SK-N-SH (cell line): ENCODE measurements at regions not wholly inside any gene's neighbourhood (a gene's known extent, or its start where the extent isn't known, plus 50 kb on each side); places are given as distances from the start of the nearest gene placed in this dataset.
A peak's percentile ranks its signal among the peaks of the same experiment; 100 is the strongest.

ENCODE experiments used
- CTCF ChIA-PET: fragments of 300-600, 350-600 bp; formaldehyde crosslinking; extraction: SDS; loops from one replicate; lab custom pipeline; 2021; lab: Yijun Ruan, JAX
- POLR2A ChIA-PET: fragments of 350-600 bp; sonication (Branson Sonifier 250); formaldehyde crosslinking; extraction: SDS; loops from one replicate; lab custom pipeline; 2020; ENCODE audit warnings: antibody characterized with exemption, inconsistent platforms; lab: Yijun Ruan, JAX
- DNase-seq: peaks from one replicate; pipeline ENCODE4 v3.0.0; 2012
- H2AFZ ChIP-seq: fragments of 200-600 bp; sonication (generic); 2 replicates; pipeline ENCODE4 v1.8.1; 2016; ENCODE audit warnings: antibody characterized with exemption, mild to moderate bottlenecking, low read depth
- H3F3A ChIP-seq: fragments of 200-600 bp; sonication (generic); replicated peaks from 2 replicates; pipeline ENCODE3; 2016; ENCODE audit warnings: antibody characterized with exemption, mild to moderate bottlenecking; ENCODE audit not compliant: insufficient read depth
- H3K27ac ChIP-seq, 2 experiments: fragments of 200-500 bp in 1 of 2; fragments of 200-600 bp in 1 of 2; sonication (Bioruptor generic) in 1 of 2; sonication (generic), shearing (Covaris generic) in 1 of 2; 2 replicates each; pipeline versions ENCODE4 v1.5.1 to v1.6.1; 2014 to 2016; ENCODE audit warnings: low read depth in 2 of 2, inconsistent platforms in 1 of 2, low read length in 1 of 2, mild to moderate bottlenecking in 1 of 2, mixed read lengths in 1 of 2
- H3K27me3 ChIP-seq: fragments of 200-600 bp; sonication (generic), shearing (Covaris generic); 2 replicates; pipeline ENCODE4 v1.6.1; 2016; ENCODE audit warnings: mixed run types; ENCODE audit not compliant: insufficient read depth
- H3K36me3 ChIP-seq, 2 experiments: fragments of 200-500 bp in 1 of 2; fragments of 200-600 bp in 1 of 2; sonication (Bioruptor generic) in 1 of 2; sonication (generic) in 1 of 2; replicated peaks in 1 of 2; 2 replicates each; pipeline versions ENCODE3 to v1.5.1; 2014 to 2016; ENCODE audit warnings: low read length in 1 of 2, mild to moderate bottlenecking in 1 of 2; ENCODE audit not compliant: insufficient read depth in 2 of 2, control insufficient read depth in 1 of 2
- H3K4me1 ChIP-seq, 2 experiments: fragments of 200-500 bp in 1 of 2; fragments of 200-600 bp in 1 of 2; sonication (Bioruptor generic) in 1 of 2; sonication (generic), shearing (Covaris generic) in 1 of 2; 2 replicates each; pipeline versions ENCODE4 v1.5.1 to v1.6.1; 2014 to 2016; ENCODE audit warnings: low read depth in 1 of 2, low read length in 1 of 2, mixed run types in 1 of 2; ENCODE audit not compliant: insufficient read depth in 2 of 2, control insufficient read depth in 1 of 2
- H3K4me2 ChIP-seq: fragments of 200-600 bp; sonication (generic), shearing (Covaris generic); 2 replicates; pipeline ENCODE4 v1.6.1; 2017; ENCODE audit warnings: mixed run types
- H3K4me3 ChIP-seq, 2 experiments: fragments of 200-500 bp in 1 of 2; fragments of 200-600 bp in 1 of 2; sonication (Bioruptor generic) in 1 of 2; sonication (generic), shearing (Covaris generic) in 1 of 2; 2 replicates each; pipeline versions ENCODE4 v1.5.1 to v1.8.1; 2014 to 2016; ENCODE audit warnings: low read depth in 2 of 2, inconsistent platforms in 1 of 2, low read length in 1 of 2, mild to moderate bottlenecking in 1 of 2, mixed read lengths in 1 of 2, moderate library complexity in 1 of 2
- H3K79me2 ChIP-seq: fragments of 200-600 bp; sonication (generic); 2 replicates; pipeline ENCODE4 v1.8.1; 2017; ENCODE audit warnings: mild to moderate bottlenecking; ENCODE audit not compliant: insufficient read depth
- H3K9ac ChIP-seq: fragments of 200-600 bp; sonication (generic); 2 replicates; pipeline ENCODE4 v1.6.1; 2017; ENCODE audit warnings: mixed run types
- H3K9me2 ChIP-seq: fragments of 200-600 bp; sonication (generic); 2 replicates; pipeline ENCODE4 v1.6.1; 2017; ENCODE audit warnings: mixed run types
- H3K9me3 ChIP-seq: fragments of 200-600 bp; sonication (generic); 2 replicates; pipeline ENCODE4 v1.6.1; 2017; ENCODE audit warnings: mixed run types, mild to moderate bottlenecking, moderate library complexity
- H4K20me1 ChIP-seq: fragments of 200-600 bp; sonication (generic); 2 replicates; pipeline ENCODE4 v1.6.1; 2017; ENCODE audit warnings: mild to moderate bottlenecking, mixed run types; ENCODE audit not compliant: insufficient read depth
- CTCF ChIP-seq: fragments of 200-600 bp; sonication (generic); IDR thresholded peaks from 2 replicates; pipeline ENCODE4 v1.6.1; 2017; ENCODE audit warnings: antibody characterized with exemption, mild to moderate bottlenecking, moderate library complexity
- EP300 ChIP-seq, 2 experiments: IDR thresholded peaks; 2 replicates each; pipeline versions ENCODE4 v1.4.0 to v1.6.1; 2012; ENCODE audit warnings: borderline replicate concordance in 1 of 2, low read depth in 1 of 2, low read length in 1 of 2
- FOSL2 ChIP-seq: IDR thresholded peaks from 2 replicates; pipeline ENCODE4 v1.4.0; 2012; ENCODE audit warnings: low read depth, mild to moderate bottlenecking, moderate library complexity, borderline replicate concordance
- FOXM1 ChIP-seq: IDR thresholded peaks from 2 replicates; pipeline ENCODE4 v1.4.0; 2012; ENCODE audit warnings: low read depth, mild to moderate bottlenecking
- GATA2 ChIP-seq: sonication (generic); formaldehyde crosslinking; IDR thresholded peaks from 2 replicates; pipeline ENCODE4 v1.5.0; 2020; ENCODE audit warnings: mild to moderate bottlenecking, missing genetic modification reagents
- IRF3 ChIP-seq: fragments of 150-350 bp; IDR thresholded peaks from 2 replicates; pipeline ENCODE4 v1.6.1; 2016; ENCODE audit warnings: mild to moderate bottlenecking, low read depth, low read length
- JUND ChIP-seq: IDR thresholded peaks from 2 replicates; pipeline ENCODE4 v1.4.0; 2012
- MAX ChIP-seq: IDR thresholded peaks from 2 replicates; pipeline ENCODE4 v1.4.0; 2012; ENCODE audit warnings: low read depth
- MEF2A ChIP-seq: IDR thresholded peaks from 2 replicates; pipeline ENCODE4 v1.4.0; 2012; ENCODE audit warnings: low read depth, borderline replicate concordance
- NFIC ChIP-seq: IDR thresholded peaks from 2 replicates; pipeline ENCODE4 v1.4.0; 2012; ENCODE audit warnings: borderline replicate concordance
- POLR2AphosphoS5 ChIP-seq: IDR thresholded peaks from 2 replicates; pipeline ENCODE4 v1.6.1; 2012; ENCODE audit warnings: low read depth, low read length
- RCOR1 ChIP-seq: fragments of 150-350 bp; IDR thresholded peaks from 2 replicates; pipeline ENCODE4 v1.6.1; 2017; ENCODE audit warnings: antibody characterized with exemption, low read length
- SMC3 ChIP-seq: IDR thresholded peaks from 2 replicates; pipeline ENCODE4 v1.6.1; 2012; ENCODE audit warnings: low read depth, low read length, improper control_type of control experiment
- TCF12 ChIP-seq: IDR thresholded peaks from 2 replicates; pipeline ENCODE4 v1.4.0; 2012
- TEAD4 ChIP-seq: IDR thresholded peaks from 2 replicates; pipeline ENCODE4 v1.4.0; 2012; ENCODE audit warnings: mild to moderate bottlenecking, borderline replicate concordance; ENCODE audit not compliant: insufficient read depth
- ZBTB33 ChIP-seq: IDR thresholded peaks from 2 replicates; pipeline ENCODE4 v1.4.0; 2012; ENCODE audit warnings: low read depth, borderline replicate concordance
- WGBS: methylation state at CpG from one replicate; pipeline ENCODE4 v1.1.6; 2017; ENCODE audit warnings: low lambda C conversion rate; 5-methylcytosine and 5-hydroxymethylcytosine counted together

GRCh38 chr12:124379938-124380754 lies 85.3 kb downstream of the RFLNA start:
- DNase-seq = no peak
- no peaks in the 10 kb centered on the region for H3K27me3 ChIP-seq
- POLR2A ChIA-PET = no interaction called here
- no peaks in the 10 kb centered on the region for H3K9me3 ChIP-seq
- peaks cover 22% of the 10 kb centered on the region for H4K20me1 ChIP-seq
- CTCF ChIA-PET = interaction anchor here (0.9 to 1.0 kb wide), 2 partner anchors 19 to 391 kb away, joined by 3 read pairs; no protein-coding TSS in a partner anchor
- H3K79me2 ChIP-seq = peaks cover 99% of the 10 kb centered on the region
- no peak for TF ChIP-seq FOXM1
- TF ChIP-seq TCF12 = peak; percentile 73
- TF ChIP-seq TEAD4 = peak; percentile 57
- TF ChIP-seq JUND = peak; percentile 46; the same call in 1 of the 2 replicates
- peak; percentile 68; the same call in 1 of the 2 replicates for TF ChIP-seq FOSL2
- no peak for TF ChIP-seq GATA2 (CRISPR knock-in tag)
- TF ChIP-seq IRF3 = no peak
- peak; percentile 82 for TF ChIP-seq MEF2A
- TF ChIP-seq EP300 (IDR thresholded peaks at IDR 0.05; ENCODE audit: borderline replicate concordance in 1 of 2, low read depth in 1 of 2, low read length in 1 of 2) = peak in 1 of 2 experiments; percentile 61; a peak in 2 of 4 replicates
- peak; percentile 62; the same call in 1 of the 2 replicates for TF ChIP-seq ZBTB33
- no peak for TF ChIP-seq RCOR1
- peak; percentile 11; the same call in 1 of the 2 replicates for TF ChIP-seq SMC3
- peak; percentile 71 for TF ChIP-seq NFIC
- peak; percentile 46; the same call in 1 of the 2 replicates for TF ChIP-seq POLR2AphosphoS5
- TF ChIP-seq MAX = peak; percentile 55; the same call in 1 of the 2 replicates
- peak; percentile 51 for TF ChIP-seq CTCF
- peak overlapping the region; percentile 68 for H3K4me2 ChIP-seq
- H3K36me3 ChIP-seq = peaks cover 66 to 70% of the 10 kb centered on the region in 2 experiments
- no peak overlapping the region for H3K4me3 ChIP-seq
- H3K9me2 ChIP-seq = no peaks in the 10 kb centered on the region
- 56% methylated on average over 3 of the region's 31 CpGs for WGBS
- peak overlapping the region; percentile 71 to 95 for H3K27ac ChIP-seq
- no peak overlapping the region for H2AFZ ChIP-seq
- peak overlapping the region; percentile 62; the same call in 1 of the 2 replicates for H3K9ac ChIP-seq
- H3F3A ChIP-seq = peaks cover 58% of the 10 kb centered on the region
- H3K4me1 ChIP-seq = peaks cover 22 to 44% of the 10 kb centered on the region in 2 experiments; a peak in 3 of 4 replicates
